Adrenal gland (tissue), 5 donors: ENCODE measurements at regions not wholly inside any gene's neighbourhood (a gene's known extent, or its start where the extent isn't known, plus 50 kb on each side); places are given as distances from the start of the nearest gene placed in this dataset.

ENCODE experiments used
- POLR2A ChIP-seq, 2 donors: fragments of 450-650 bp; IDR thresholded peaks; one replicate each; pipeline ENCODE4 v1.6.1; 2017; ENCODE audit warnings: antibody characterized with exemption in 2 of 2, mild to moderate bottlenecking in 2 of 2, moderate library complexity in 1 of 2
- TF ChIP-seq, protein P1 (sequence below), 6 experiments: fragments of 450-650 bp in 4 of 6; fragments of 200-600 bp in 2 of 6; sonication (generic) in 1 of 6; IDR thresholded peaks; 1 replicate in 5 of 6; 2 replicates in 1 of 6; pipeline versions ENCODE4 v1.5.1 to v1.8.0; 2016 to 2021; ENCODE audit warnings: antibody characterized with exemption in 6 of 6, mild to moderate bottlenecking in 2 of 6, moderate library complexity in 1 of 6
- donor health status: DM: no; HTN: no; CAD: no.

DNA sequence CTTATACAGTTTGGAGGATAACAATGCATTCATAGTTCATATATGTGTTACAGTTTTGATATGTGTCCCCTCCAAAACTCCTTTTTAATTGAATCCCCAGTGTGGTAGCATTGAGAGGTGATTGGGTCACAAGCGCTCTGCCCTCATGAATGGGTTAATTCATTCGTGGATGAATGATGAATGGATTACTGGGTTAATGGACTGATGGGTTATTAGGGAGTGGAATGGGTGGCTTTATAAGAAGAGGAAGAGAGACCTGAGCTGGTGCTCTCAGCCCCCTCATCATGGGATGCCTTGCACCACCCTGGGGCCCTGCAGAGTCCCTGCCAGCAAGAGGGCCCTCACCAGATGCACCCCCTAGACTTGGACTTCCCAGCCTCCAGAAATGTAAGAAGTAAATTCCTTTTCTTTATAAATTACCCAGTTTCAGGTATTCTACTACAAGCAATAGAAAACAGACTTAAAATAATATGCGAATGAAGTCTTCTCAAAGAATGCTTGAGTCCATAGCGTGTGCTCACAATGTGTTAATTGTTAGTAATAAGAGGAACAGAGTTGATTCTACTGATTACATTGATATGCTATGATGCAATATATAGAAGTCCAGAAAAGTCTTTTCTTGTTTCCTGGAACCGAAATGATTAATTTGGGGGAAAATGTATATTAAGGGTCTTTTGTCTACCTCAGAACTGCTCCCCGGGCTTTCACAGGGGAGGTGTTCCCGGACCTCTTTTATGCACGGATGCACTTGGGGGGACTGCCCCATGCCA is 190.2 kb downstream of the ERCC6L2 start:
- TF ChIP-seq, protein P1, sequence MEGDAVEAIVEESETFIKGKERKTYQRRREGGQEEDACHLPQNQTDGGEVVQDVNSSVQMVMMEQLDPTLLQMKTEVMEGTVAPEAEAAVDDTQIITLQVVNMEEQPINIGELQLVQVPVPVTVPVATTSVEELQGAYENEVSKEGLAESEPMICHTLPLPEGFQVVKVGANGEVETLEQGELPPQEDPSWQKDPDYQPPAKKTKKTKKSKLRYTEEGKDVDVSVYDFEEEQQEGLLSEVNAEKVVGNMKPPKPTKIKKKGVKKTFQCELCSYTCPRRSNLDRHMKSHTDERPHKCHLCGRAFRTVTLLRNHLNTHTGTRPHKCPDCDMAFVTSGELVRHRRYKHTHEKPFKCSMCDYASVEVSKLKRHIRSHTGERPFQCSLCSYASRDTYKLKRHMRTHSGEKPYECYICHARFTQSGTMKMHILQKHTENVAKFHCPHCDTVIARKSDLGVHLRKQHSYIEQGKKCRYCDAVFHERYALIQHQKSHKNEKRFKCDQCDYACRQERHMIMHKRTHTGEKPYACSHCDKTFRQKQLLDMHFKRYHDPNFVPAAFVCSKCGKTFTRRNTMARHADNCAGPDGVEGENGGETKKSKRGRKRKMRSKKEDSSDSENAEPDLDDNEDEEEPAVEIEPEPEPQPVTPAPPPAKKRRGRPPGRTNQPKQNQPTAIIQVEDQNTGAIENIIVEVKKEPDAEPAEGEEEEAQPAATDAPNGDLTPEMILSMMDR (IDR thresholded peaks at IDR 0.05) = no peak
- TF ChIP-seq POLR2A (IDR thresholded peaks at IDR 0.05) = no peak
